ENCODE measurements at regions not wholly inside any gene's neighbourhood (a gene's known extent, or its start where the extent isn't known, plus 50 kb on each side); places are given as distances from the start of the nearest gene placed in this dataset.

DNA sequence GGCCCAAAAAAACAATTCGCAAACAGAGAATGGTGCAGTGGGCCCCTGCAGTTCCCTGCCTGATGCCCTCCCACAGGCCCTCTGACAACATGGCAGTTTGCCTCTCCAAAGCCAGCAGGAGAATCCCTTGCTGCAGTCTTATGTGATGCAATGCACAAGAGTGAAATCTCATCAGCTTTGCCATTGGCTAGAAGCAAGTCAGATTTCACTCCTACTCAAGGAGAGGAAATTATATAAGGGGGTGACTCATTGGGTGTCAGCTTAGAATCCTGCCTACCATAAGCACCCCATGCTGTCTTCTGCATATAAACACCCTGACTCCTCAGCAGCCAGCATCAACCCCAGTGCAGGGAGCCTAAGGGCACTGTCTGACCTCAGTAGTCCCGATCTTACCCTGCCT, 157.3 kb upstream of the LDB2 start:
- H3K9me3 ChIP-seq (ENCODE audit: control insufficient read depth in 4 of 4, insufficient read depth in 3 of 4, low read length in 3 of 4), result peaks cover 0 to 5% (median 0%) of the 10 kb centered on the region in 4 donors
- H3K27ac ChIP-seq (ENCODE audit: low read depth in 1 of 2, low read length in 1 of 2), result no peak overlapping the region
- ATAC-seq (ENCODE audit: insufficient read depth, low FRiP score), result no peak
- TF ChIP-seq, protein P1, sequence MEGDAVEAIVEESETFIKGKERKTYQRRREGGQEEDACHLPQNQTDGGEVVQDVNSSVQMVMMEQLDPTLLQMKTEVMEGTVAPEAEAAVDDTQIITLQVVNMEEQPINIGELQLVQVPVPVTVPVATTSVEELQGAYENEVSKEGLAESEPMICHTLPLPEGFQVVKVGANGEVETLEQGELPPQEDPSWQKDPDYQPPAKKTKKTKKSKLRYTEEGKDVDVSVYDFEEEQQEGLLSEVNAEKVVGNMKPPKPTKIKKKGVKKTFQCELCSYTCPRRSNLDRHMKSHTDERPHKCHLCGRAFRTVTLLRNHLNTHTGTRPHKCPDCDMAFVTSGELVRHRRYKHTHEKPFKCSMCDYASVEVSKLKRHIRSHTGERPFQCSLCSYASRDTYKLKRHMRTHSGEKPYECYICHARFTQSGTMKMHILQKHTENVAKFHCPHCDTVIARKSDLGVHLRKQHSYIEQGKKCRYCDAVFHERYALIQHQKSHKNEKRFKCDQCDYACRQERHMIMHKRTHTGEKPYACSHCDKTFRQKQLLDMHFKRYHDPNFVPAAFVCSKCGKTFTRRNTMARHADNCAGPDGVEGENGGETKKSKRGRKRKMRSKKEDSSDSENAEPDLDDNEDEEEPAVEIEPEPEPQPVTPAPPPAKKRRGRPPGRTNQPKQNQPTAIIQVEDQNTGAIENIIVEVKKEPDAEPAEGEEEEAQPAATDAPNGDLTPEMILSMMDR (IDR thresholded peaks at IDR 0.05; ENCODE audit: control extremely low read depth, extremely low read depth), result no peak
- no peak overlapping the region for H3K9ac ChIP-seq (ENCODE audit: insufficient read depth in 1 of 2, low read length in 2 of 2)
- peaks cover 0 to 11% (median 0%) of the 10 kb centered on the region in 5 donors for H3K4me1 ChIP-seq (ENCODE audit: control insufficient read depth in 5 of 5, insufficient read depth in 5 of 5, low read length in 5 of 5)
- no peak overlapping the region for H3K4me3 ChIP-seq
- WGBS, 2 donors, result 91 to 95% methylated on average over 2 of the region's 2 CpGs
- H3K36me3 ChIP-seq (ENCODE audit: control insufficient read depth in 4 of 4, insufficient read depth in 4 of 4, low read length in 4 of 4), result no peaks in the 10 kb centered on the region
- H3K27me3 ChIP-seq (ENCODE audit: control insufficient read depth in 3 of 3, insufficient read depth in 3 of 3, low read length in 2 of 3), result peaks cover 0 to 26% (median 18%) of the 10 kb centered on the region in 3 donors
- no peak for DNase-seq

DNA sequence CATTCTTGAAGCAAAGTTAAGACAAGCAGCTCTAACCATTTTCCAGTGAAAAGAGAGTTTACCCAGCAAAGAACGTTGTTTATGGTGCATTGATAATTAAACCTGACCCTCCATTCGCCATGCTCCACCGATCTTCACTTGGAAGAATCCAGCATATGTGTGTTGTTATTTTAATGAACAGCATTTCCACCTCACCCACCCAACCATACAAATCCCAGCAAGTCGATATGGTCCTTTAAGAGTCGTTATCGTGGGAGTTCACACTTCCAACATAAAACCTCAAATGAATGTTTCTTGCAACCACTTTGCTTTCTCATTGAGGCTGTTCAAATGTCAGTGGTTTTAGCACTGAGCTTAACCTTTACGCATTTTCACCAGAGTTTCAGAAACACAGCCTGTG, 147.4 kb upstream of the LDB2 start:
- 93 to 95% methylated on average over 7 of the region's 7 CpGs for WGBS, 2 donors
- H3K27ac ChIP-seq (ENCODE audit: low read depth in 1 of 2, low read length in 1 of 2), result no peak overlapping the region
- TF ChIP-seq, protein P1 (IDR thresholded peaks at IDR 0.05; ENCODE audit: control extremely low read depth, extremely low read depth), result no peak
- no peaks in the 10 kb centered on the region for H3K27me3 ChIP-seq (ENCODE audit: control insufficient read depth in 3 of 3, insufficient read depth in 3 of 3, low read length in 2 of 3)
- no peaks in the 10 kb centered on the region for H3K9me3 ChIP-seq (ENCODE audit: control insufficient read depth in 4 of 4, insufficient read depth in 3 of 4, low read length in 3 of 4)
- H3K4me3 ChIP-seq, result no peak overlapping the region
- no peak overlapping the region for H3K9ac ChIP-seq (ENCODE audit: insufficient read depth in 1 of 2, low read length in 2 of 2)
- H3K36me3 ChIP-seq (ENCODE audit: control insufficient read depth in 4 of 4, insufficient read depth in 4 of 4, low read length in 4 of 4), result no peaks in the 10 kb centered on the region
- no peaks in the 10 kb centered on the region for H3K4me1 ChIP-seq (ENCODE audit: control insufficient read depth in 5 of 5, insufficient read depth in 5 of 5, low read length in 5 of 5)
- no peak for ATAC-seq (ENCODE audit: insufficient read depth, low FRiP score)
- no peak for DNase-seq

DNA sequence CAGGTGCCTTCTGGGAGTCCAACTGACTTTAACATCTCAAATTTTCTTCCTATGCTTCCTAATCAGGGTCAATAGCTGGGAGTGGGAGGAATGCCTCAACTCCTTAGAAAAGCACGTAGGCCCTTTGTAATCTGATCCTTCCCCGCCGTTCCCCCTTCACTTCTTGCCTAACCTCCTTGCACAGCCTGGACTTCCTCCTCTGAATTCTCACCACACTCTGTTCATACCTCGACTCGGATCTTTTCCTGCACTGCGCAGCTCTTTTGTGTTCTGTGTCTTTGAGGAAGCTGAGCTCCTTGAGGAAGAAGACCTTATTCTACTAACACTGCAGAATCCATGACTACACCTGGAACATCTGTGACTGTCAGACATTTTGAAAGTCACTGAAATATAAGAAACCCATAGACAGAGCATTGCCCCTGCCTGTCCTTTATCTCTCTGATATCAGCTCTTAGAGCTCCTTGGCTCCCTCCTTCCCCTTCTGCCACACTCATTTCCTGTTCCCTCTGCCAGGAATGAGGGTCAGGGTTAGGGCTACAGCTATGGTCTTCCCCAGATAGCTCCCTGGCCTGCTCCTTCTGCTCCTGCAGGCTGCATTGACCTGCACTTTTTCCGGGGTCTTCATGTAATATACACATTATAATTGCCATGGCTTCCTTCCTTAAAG, 140.2 kb upstream of the LDB2 start:
- Histone ChIP-seq H3K9ac (ENCODE audit: insufficient read depth in 1 of 2, low read length in 2 of 2) (no peak overlapping the region), H3K4me1 (ENCODE audit: control insufficient read depth in 5 of 5, insufficient read depth in 5 of 5, low read length in 5 of 5) (no peaks in the 10 kb centered on the region), H3K4me3 (no peak overlapping the region), H3K27ac (ENCODE audit: low read depth in 1 of 2, low read length in 1 of 2) (no peak overlapping the region), H3K9me3 (ENCODE audit: control insufficient read depth in 4 of 4, insufficient read depth in 3 of 4, low read length in 3 of 4) (no peaks in the 10 kb centered on the region), H3K27me3 (ENCODE audit: control insufficient read depth in 3 of 3, insufficient read depth in 3 of 3, low read length in 2 of 3) (peaks cover 0 to 3% (median 0%) of the 10 kb centered on the region in 3 donors), H3K36me3 (ENCODE audit: control insufficient read depth in 4 of 4, insufficient read depth in 4 of 4, low read length in 4 of 4) (no peaks in the 10 kb centered on the region)
- DNase-seq (no peak), ATAC-seq (ENCODE audit: insufficient read depth, low FRiP score) (no peak)
- 64 to 67% methylated on average over 7 of the region's 7 CpGs for WGBS, 2 donors
- TF ChIP-seq, protein P1 (IDR thresholded peaks at IDR 0.05; ENCODE audit: control extremely low read depth, extremely low read depth), result no peak

DNA sequence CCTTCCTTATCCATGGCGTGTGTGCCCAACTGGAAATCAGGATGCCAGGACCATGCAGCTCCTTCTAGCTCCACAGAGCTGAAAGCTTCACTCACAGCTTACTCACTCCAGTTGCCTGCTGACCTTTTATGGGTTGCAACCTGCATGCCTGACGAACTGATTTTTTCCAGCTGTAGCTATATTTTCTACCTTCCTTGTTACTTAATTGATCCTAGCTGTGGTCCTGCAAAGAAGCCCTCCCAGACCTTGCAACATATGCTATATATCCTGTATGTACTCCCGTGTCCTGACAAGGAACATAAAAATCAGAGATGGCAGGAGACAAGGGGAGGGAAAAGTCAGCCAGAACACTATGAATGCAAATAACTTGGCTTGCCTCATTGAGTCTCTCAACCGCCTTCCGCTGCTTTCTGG, 135.3 kb upstream of the LDB2 start:
- H3K4me3 ChIP-seq, result no peak overlapping the region
- H3K4me1 ChIP-seq (ENCODE audit: control insufficient read depth in 5 of 5, insufficient read depth in 5 of 5, low read length in 5 of 5), result no peaks in the 10 kb centered on the region
- H3K27me3 ChIP-seq (ENCODE audit: control insufficient read depth in 3 of 3, insufficient read depth in 3 of 3, low read length in 2 of 3), result peaks cover 0 to 3% (median 3%) of the 10 kb centered on the region in 3 donors
- ATAC-seq (ENCODE audit: insufficient read depth, low FRiP score), result no peak
- no peak overlapping the region for H3K9ac ChIP-seq (ENCODE audit: insufficient read depth in 1 of 2, low read length in 2 of 2)
- peak in 1 of 3 donors; percentile 22 for DNase-seq
- H3K36me3 ChIP-seq (ENCODE audit: control insufficient read depth in 4 of 4, insufficient read depth in 4 of 4, low read length in 4 of 4), result no peaks in the 10 kb centered on the region
- no peak overlapping the region for H3K27ac ChIP-seq (ENCODE audit: low read depth in 1 of 2, low read length in 1 of 2)
- TF ChIP-seq, protein P1 (IDR thresholded peaks at IDR 0.05; ENCODE audit: control extremely low read depth, extremely low read depth), result no peak
- 87% methylated on average over 5 of the region's 5 CpGs for WGBS, 2 donors
- H3K9me3 ChIP-seq (ENCODE audit: control insufficient read depth in 4 of 4, insufficient read depth in 3 of 4, low read length in 3 of 4), result no peaks in the 10 kb centered on the region
